Nephron (organoid): ENCODE measurements at regions not wholly inside any gene's neighbourhood (a gene's known extent, or its start where the extent isn't known, plus 50 kb on each side); places are given as distances from the start of the nearest gene placed in this dataset.

Experiments
- H3K27ac Mint-ChIP-seq, 3 experiments: 2 replicates each; pipeline ENCODE4 v1.8.0; 2020; ENCODE audit warnings: mixed read lengths in 3 of 3, mild to moderate bottlenecking in 2 of 3, moderate library complexity in 1 of 3
- H3K27me3 Mint-ChIP-seq: 2 replicates; pipeline ENCODE4 v1.8.0; 2021; ENCODE audit warnings: low read depth, mild to moderate bottlenecking, moderate library complexity, mixed read lengths
- H3K36me3 Mint-ChIP-seq: 2 replicates; pipeline ENCODE4 v1.8.0; 2020; ENCODE audit warnings: low read depth, mixed read lengths
- H3K4me1 Mint-ChIP-seq: 2 replicates; pipeline ENCODE4 v1.8.0; 2020; ENCODE audit warnings: mixed read lengths
- H3K4me3 Mint-ChIP-seq, 3 experiments: 2 replicates each; pipeline ENCODE4 v1.8.0; 2020; ENCODE audit warnings: mild to moderate bottlenecking in 3 of 3, mixed read lengths in 3 of 3, moderate library complexity in 2 of 3
- H3K9me3 Mint-ChIP-seq: 2 replicates; pipeline ENCODE4 v1.8.0; 2020; ENCODE audit warnings: mixed read lengths
- TF ChIP-seq, protein P1 (sequence below), 3 experiments: fragments of 200-600 bp; sonication (generic); IDR thresholded peaks; one replicate each; pipeline ENCODE4 v1.5.0; 2021; ENCODE audit warnings: antibody characterized with exemption in 3 of 3; ENCODE audit not compliant: unreplicated experiment in 3 of 3

DNA sequence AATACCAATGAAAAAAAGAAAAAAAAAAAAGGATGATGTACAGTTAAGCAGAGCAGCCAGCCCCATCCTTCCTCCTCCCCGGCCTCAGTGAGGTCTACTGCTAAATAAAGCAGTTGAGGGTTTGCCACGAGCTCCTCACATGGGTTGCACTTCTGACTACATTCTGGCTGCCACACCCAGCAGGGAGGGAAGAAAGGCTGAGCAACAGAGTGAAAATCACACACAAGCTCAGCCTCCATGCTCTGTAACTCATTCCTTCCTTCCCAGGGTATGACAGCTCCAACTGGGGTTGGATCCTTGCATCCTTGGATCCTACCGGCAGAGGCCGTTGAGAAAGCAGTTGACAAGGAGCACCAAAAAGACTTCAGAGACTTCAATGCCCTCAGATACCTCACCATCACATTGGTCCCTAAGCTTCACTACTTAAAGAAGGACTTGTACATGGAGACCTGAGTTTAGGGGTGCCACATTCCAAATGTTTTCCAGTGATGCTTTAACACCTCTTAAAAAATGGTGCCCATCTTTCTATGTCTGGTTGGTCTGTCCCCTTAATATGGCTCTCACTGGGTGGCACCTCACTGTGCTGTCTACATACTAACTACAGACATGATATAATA is 52.9 kb upstream of the PIK3CG start:
- no peaks in the 10 kb centered on the region for H3K9me3 Mint-ChIP-seq
- no peak overlapping the region for H3K4me3 Mint-ChIP-seq
- peaks cover 1% of the 10 kb centered on the region for H3K27me3 Mint-ChIP-seq
- TF ChIP-seq, protein P1, sequence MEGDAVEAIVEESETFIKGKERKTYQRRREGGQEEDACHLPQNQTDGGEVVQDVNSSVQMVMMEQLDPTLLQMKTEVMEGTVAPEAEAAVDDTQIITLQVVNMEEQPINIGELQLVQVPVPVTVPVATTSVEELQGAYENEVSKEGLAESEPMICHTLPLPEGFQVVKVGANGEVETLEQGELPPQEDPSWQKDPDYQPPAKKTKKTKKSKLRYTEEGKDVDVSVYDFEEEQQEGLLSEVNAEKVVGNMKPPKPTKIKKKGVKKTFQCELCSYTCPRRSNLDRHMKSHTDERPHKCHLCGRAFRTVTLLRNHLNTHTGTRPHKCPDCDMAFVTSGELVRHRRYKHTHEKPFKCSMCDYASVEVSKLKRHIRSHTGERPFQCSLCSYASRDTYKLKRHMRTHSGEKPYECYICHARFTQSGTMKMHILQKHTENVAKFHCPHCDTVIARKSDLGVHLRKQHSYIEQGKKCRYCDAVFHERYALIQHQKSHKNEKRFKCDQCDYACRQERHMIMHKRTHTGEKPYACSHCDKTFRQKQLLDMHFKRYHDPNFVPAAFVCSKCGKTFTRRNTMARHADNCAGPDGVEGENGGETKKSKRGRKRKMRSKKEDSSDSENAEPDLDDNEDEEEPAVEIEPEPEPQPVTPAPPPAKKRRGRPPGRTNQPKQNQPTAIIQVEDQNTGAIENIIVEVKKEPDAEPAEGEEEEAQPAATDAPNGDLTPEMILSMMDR (IDR thresholded peaks at IDR 0.05; ENCODE audit: unreplicated experiment in 3 of 3) = no peak
- no peaks in the 10 kb centered on the region for H3K36me3 Mint-ChIP-seq
- H3K27ac Mint-ChIP-seq = no peak overlapping the region
- H3K4me1 Mint-ChIP-seq = no peaks in the 10 kb centered on the region

DNA sequence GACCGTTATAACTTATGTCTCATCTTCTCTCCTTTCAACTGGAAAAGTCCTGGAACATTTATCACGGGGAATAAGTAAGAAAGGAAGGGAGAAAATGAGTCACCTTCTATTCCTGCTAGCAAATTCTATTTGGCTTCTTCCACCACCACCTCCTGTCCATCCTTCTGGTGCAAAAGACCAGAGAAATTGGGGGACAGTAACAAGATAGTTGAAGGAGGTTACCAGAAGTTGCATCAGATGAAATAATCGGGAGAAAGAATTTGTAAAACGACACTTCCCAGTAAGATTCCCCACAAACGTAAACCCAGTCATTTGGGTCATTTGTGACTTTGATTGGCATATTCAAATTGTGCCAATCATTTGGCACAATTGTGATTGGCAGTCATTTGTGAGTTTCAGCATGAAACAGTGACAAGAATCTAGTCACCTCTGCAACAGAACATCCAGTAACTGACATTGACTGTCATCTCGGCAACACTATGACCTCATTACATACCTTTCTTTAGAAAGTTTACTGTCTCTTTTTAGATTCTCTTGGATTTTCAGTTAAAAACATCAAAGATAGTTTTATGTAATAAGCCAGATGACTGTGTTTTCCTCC is 51.3 kb upstream of the PIK3CG start:
- Mint-ChIP-seq H3K9me3 (no peaks in the 10 kb centered on the region), H3K4me3 (no peak overlapping the region), H3K4me1 (no peaks in the 10 kb centered on the region), H3K27ac (no peak overlapping the region), H3K36me3 (no peaks in the 10 kb centered on the region), H3K27me3 (no peaks in the 10 kb centered on the region)
- TF ChIP-seq, protein P1 (IDR thresholded peaks at IDR 0.05; ENCODE audit: unreplicated experiment in 3 of 3) = no peak

DNA sequence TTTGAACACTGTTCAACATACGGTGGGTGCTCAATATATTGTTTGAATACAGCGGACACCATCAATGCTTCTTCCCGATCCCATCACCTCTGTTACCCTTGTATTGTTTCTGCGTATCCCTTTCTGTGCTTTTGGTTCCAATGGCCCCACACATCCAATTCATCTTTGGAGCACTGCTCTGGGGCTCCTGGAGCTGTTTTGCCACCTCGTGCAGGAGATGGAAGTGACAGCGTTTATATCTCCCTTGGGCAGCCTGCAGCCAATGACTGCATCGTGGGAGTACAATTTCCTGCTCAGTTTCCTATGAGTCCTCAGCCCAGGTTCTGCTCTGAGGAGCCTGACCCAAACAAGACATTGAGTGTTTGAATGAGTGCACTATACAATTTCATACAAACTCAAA is 50.2 kb upstream of the PIK3CG start:
- H3K4me1 Mint-ChIP-seq = no peaks in the 10 kb centered on the region
- no peaks in the 10 kb centered on the region for H3K27me3 Mint-ChIP-seq
- no peak overlapping the region for H3K27ac Mint-ChIP-seq
- no peaks in the 10 kb centered on the region for H3K9me3 Mint-ChIP-seq
- no peak overlapping the region for H3K4me3 Mint-ChIP-seq
- TF ChIP-seq, protein P1 (IDR thresholded peaks at IDR 0.05; ENCODE audit: unreplicated experiment in 3 of 3) = no peak
- H3K36me3 Mint-ChIP-seq = no peaks in the 10 kb centered on the region
